Gastrocnemius medialis (tissue), 4 donors: ENCODE measurements at regions not wholly inside any gene's neighbourhood (a gene's known extent, or its start where the extent isn't known, plus 50 kb on each side); places are given as distances from the start of the nearest gene placed in this dataset.

ENCODE experiments used
- CTCF ChIP-seq, 5 experiments: fragments of 450-650 bp in 3 of 5; fragments of 200-600 bp in 2 of 5; sonication (generic) in 2 of 5; IDR thresholded peaks in 4 of 5; conservative IDR thresholded peaks in 1 of 5; 1 replicate in 4 of 5; 2 replicates in 1 of 5; pipeline ENCODE4 v1.5.1; 2016 to 2019; ENCODE audit warnings: antibody characterized with exemption in 5 of 5, mild to moderate bottlenecking in 3 of 5, moderate library complexity in 3 of 5
- POLR2A ChIP-seq, 2 donors: fragments of 450-650 bp; IDR thresholded peaks; one replicate each; pipeline ENCODE4 v1.6.1; 2017; ENCODE audit warnings: antibody characterized with exemption in 2 of 2, mild to moderate bottlenecking in 2 of 2, moderate library complexity in 2 of 2

DNA sequence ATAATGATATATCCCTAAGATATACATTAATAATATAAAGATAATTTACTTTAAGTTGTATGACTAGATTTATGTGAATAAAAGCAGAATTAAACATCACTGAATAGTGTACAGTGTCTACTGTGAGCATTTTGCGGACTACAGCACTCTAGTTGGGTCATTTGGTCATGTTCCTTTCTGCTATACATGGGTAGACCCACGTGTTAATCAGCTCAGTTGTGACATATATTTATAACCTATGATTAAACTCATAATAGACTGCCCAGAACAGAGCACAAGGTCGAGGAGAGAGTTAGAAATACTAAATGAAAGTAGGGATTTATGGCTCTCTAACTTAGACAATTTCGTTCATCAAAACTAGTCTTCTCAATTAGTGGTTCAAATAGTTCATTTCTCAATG is 852.7 kb downstream of the EPHA7 start:
- no peak for TF ChIP-seq CTCF (IDR thresholded peaks at IDR 0.05 in 4 of 5, conservative IDR thresholded peaks at IDR 0.05 in 1 of 5)
- TF ChIP-seq POLR2A (IDR thresholded peaks at IDR 0.05): no peak
